Natural killer cell (primary cell): ENCODE measurements at regions not wholly inside any gene's neighbourhood (a gene's known extent, or its start where the extent isn't known, plus 50 kb on each side); places are given as distances from the start of the nearest gene placed in this dataset.
A peak's percentile ranks its signal among the peaks of the same experiment; 100 is the strongest.

Experiments used
- ATAC-seq, 3 donors: fragments of 150-1000 bp in 2 of 3; fragments of 200-7000 bp in 1 of 3; cut with Tn5 transposase; 1 replicate in 1 of 3; 2 replicates in 2 of 3; pipeline ENCODE4 v1.10.0; 2021; ENCODE audit warnings: mild to moderate bottlenecking in 2 of 3, moderate library complexity in 2 of 3
- DNase-seq, 2 donors: peaks; one replicate each; pipeline versions ENCODE4 v3.0.0 to v3.0.0-alpha.2; 2013 to 2021; ENCODE audit warnings: mixed read lengths in 1 of 2
- H3K27ac ChIP-seq: one replicate; pipeline ENCODE4 v1.5.1; 2013; ENCODE audit warnings: mild to moderate bottlenecking, low read length
- H3K27me3 ChIP-seq: one replicate; pipeline ENCODE4 v1.6.1; 2013; ENCODE audit warnings: low read length; ENCODE audit not compliant: control insufficient read depth, insufficient read depth
- H3K36me3 ChIP-seq: one replicate; pipeline ENCODE4 v1.6.1; 2013; ENCODE audit warnings: low read length; ENCODE audit not compliant: control insufficient read depth, insufficient read depth
- H3K4me1 ChIP-seq: one replicate; pipeline ENCODE4 v1.6.1; 2013; ENCODE audit warnings: low read length; ENCODE audit not compliant: control insufficient read depth, insufficient read depth
- H3K4me3 ChIP-seq: one replicate; pipeline ENCODE4 v1.5.1; 2013; ENCODE audit warnings: low read length
- H3K9me3 ChIP-seq: one replicate; pipeline ENCODE4 v1.6.1; 2013; ENCODE audit warnings: low read length; ENCODE audit not compliant: control insufficient read depth, insufficient read depth
- H3K27ac Mint-ChIP-seq, 2 donors: one replicate each; pipeline ENCODE4 v1.8.0; 2022; ENCODE audit warnings: mild to moderate bottlenecking in 2 of 2, mixed read lengths in 2 of 2, moderate library complexity in 1 of 2
- H3K27me3 Mint-ChIP-seq, 2 donors: one replicate each; pipeline ENCODE4 v1.8.0; 2022; ENCODE audit warnings: low read depth in 2 of 2, mixed read lengths in 2 of 2
- H3K36me3 Mint-ChIP-seq: one replicate; pipeline ENCODE4 v1.8.0; 2022; ENCODE audit warnings: mixed read lengths
- H3K4me1 Mint-ChIP-seq, 2 donors: one replicate each; pipeline ENCODE4 v1.8.0; 2022; ENCODE audit warnings: mixed read lengths in 2 of 2
- H3K4me3 Mint-ChIP-seq: one replicate; pipeline ENCODE4 v1.8.0; 2022; ENCODE audit warnings: mild to moderate bottlenecking, moderate library complexity, mixed read lengths
- H3K9me3 Mint-ChIP-seq, 2 donors: one replicate each; pipeline ENCODE4 v1.8.0; 2022; ENCODE audit warnings: mixed read lengths in 2 of 2
- WGBS: methylation state at CpG from one replicate; pipeline ENCODE4 v1.1.7; 2013; ENCODE audit warnings: missing lambda C conversion rate; ENCODE audit not compliant: insufficient coverage; 5-methylcytosine and 5-hydroxymethylcytosine counted together
- intact Hi-C: fragments of 100-400 bp; cut with micrococcal nuclease; formaldehyde crosslinking; loops from one replicate; pipeline ENCODE4 v1.14.2; 2022
- TF ChIP-seq, protein P1 (sequence below): fragments of 200-600 bp; IDR thresholded peaks from one replicate; pipeline ENCODE4 v1.8.0; 2022; ENCODE audit warnings: antibody characterized with exemption

DNA sequence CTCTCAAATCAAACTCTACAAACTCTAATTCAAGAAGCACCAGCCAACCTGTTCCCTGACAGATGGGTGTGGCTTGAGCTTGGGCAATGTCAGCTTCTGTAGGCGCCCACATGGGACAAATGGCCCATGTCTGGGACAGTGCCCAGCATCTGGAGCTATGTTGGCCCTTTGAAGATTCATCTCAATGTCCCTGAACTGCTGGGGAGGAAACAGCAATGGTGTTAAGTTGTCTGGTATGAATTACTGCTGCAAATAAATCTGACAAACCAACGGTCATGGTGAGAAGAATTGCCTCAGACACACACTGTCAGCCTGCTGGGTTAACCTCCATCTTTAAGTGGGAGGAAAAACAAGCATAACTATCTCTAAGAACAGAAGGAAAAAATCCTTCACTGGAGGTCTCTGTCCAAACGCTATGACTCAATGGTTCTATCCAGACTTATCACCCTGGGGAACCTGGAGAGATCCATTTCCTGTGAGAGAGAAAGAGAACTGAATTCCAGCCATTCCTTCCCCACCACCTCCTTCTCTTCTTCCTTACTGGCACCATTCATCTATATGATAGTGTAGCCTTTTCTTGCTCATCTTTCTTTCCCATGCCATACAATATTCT lies 274.9 kb downstream of the CDH26 start:
- Histone ChIP-seq H3K27ac (no peak overlapping the region), H3K4me3 (no peak overlapping the region), H3K9me3 (no peaks in the 10 kb centered on the region), H3K27me3 (no peaks in the 10 kb centered on the region), H3K4me1 (no peaks in the 10 kb centered on the region), H3K36me3 (no peaks in the 10 kb centered on the region)
- no peak for ATAC-seq
- intact Hi-C loops = no loop called here
- Mint-ChIP-seq H3K4me1 (peaks cover 0 to 11% of the 10 kb centered on the region in 2 donors), H3K27me3 (no peaks in the 10 kb centered on the region), H3K9me3 (no peaks in the 10 kb centered on the region), H3K36me3 (peaks cover 7% of the 10 kb centered on the region), H3K4me3 (no peak overlapping the region), H3K27ac (no peak overlapping the region)
- no peak for DNase-seq
- TF ChIP-seq, protein P1, sequence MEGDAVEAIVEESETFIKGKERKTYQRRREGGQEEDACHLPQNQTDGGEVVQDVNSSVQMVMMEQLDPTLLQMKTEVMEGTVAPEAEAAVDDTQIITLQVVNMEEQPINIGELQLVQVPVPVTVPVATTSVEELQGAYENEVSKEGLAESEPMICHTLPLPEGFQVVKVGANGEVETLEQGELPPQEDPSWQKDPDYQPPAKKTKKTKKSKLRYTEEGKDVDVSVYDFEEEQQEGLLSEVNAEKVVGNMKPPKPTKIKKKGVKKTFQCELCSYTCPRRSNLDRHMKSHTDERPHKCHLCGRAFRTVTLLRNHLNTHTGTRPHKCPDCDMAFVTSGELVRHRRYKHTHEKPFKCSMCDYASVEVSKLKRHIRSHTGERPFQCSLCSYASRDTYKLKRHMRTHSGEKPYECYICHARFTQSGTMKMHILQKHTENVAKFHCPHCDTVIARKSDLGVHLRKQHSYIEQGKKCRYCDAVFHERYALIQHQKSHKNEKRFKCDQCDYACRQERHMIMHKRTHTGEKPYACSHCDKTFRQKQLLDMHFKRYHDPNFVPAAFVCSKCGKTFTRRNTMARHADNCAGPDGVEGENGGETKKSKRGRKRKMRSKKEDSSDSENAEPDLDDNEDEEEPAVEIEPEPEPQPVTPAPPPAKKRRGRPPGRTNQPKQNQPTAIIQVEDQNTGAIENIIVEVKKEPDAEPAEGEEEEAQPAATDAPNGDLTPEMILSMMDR = no peak
- WGBS = 58% methylated on average over 3 of the region's 3 CpGs

DNA sequence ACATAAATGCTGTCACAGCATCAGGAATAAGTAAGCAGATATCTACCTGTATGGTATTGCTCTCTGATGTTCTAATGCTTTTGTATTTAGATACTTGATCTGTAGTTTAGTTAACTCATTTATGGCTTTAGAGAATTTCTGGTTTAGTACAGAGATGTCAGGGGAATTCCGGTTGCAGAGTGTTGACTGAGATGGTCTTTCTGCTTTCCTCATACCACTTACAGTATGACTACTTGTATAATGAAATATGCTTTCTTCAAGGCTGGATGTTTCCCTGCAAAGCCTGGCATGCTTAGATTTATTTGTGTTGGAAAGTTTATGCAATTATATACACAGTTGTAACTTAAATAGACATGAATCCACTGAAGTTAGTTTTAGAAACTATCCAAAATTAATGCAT lies 278.4 kb downstream of the CDH26 start:
- Mint-ChIP-seq H3K9me3 (no peaks in the 10 kb centered on the region), H3K36me3 (peaks cover 7% of the 10 kb centered on the region), H3K4me3 (no peak overlapping the region), H3K27me3 (no peaks in the 10 kb centered on the region), H3K27ac (no peak overlapping the region), H3K4me1 (peaks cover 5% of the 10 kb centered on the region in 2 donors)
- Histone ChIP-seq H3K27me3 (no peaks in the 10 kb centered on the region), H3K27ac (no peak overlapping the region), H3K4me1 (no peaks in the 10 kb centered on the region), H3K36me3 (no peaks in the 10 kb centered on the region), H3K4me3 (no peak overlapping the region), H3K9me3 (no peaks in the 10 kb centered on the region)
- DNase-seq = no peak
- intact Hi-C loops = no loop called here
- TF ChIP-seq, protein P1 = no peak
- ATAC-seq = no peak
- whole genome bisulfite sequencing = 80% methylated on average over 1 of the region's 1 CpG

DNA sequence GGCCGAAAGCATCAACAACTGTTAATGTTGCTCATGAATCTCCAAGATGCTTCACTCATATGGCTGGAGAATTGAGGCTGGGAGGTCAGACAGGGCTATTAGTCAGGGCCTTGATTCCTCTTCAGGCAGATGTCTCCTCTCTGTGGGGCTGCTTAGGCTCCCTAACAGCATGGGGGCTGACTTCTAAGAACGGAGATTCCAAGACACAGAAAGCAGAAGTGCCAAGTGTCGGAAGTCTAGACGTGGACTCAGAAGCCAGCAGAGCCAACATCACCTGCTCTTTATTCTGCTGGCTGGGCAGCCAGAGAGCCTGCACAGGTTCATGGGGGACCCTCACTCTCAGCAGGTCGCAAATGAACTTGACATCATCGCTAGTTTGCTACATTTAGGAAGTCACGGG lies 279.8 kb downstream of the CDH26 start:
- Mint-ChIP-seq H3K27ac (no peak overlapping the region), H3K36me3 (peaks cover 7% of the 10 kb centered on the region), H3K4me3 (no peak overlapping the region), H3K4me1 (peaks cover 5% of the 10 kb centered on the region in 2 donors), H3K27me3 (no peaks in the 10 kb centered on the region), H3K9me3 (no peaks in the 10 kb centered on the region)
- TF ChIP-seq, protein P1 = no peak
- Histone ChIP-seq H3K27ac (no peak overlapping the region), H3K4me3 (no peak overlapping the region), H3K36me3 (no peaks in the 10 kb centered on the region), H3K4me1 (no peaks in the 10 kb centered on the region), H3K9me3 (no peaks in the 10 kb centered on the region), H3K27me3 (no peaks in the 10 kb centered on the region)
- DNase-seq (no peak), ATAC-seq (no peak)
- 83% methylated on average over 7 of the region's 7 CpGs for WGBS
- intact Hi-C loops = no loop called here

DNA sequence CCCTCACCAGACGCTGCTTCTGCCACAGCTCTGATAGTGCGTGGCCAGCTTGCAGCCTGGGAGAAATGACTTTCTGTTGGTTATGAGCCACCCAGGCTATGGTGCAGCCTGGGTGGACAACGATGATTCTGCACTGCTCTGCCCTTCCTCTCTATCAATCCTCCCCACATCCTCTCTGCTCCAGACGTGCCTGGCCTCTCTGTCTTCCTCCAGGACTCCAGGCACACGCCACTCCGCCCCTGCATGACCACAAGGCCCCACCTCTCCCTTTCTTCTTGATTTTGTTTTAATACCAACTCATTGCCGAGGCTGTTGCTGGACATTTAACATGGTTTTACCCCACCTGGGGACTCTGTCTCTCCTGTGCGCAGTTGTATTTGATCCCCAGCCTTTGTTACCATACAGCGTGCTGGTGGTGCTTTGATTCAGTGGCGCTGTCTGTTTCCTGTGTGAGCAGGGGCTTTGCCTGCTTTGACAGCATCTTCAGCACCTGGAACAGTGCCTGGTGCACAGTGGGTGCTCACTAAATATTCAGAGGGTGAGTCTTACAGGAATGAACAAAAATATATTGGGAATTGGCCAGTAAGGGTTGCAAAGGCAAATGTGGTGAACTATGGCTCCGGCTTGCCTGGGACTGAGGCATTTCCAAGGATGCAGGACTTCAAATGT lies 280.9 kb downstream of the CDH26 start:
- intact Hi-C loops = no loop called here
- ATAC-seq (no peak), DNase-seq (no peak)
- no peaks in the 10 kb centered on the region for H3K9me3 Mint-ChIP-seq
- no peaks in the 10 kb centered on the region for H3K27me3 Mint-ChIP-seq
- TF ChIP-seq, protein P1 = no peak
- no peaks in the 10 kb centered on the region for H3K36me3 Mint-ChIP-seq
- H3K27ac ChIP-seq = no peak overlapping the region
- no peaks in the 10 kb centered on the region for H3K36me3 ChIP-seq
- no peaks in the 10 kb centered on the region for H3K9me3 ChIP-seq
- H3K4me3 ChIP-seq = no peak overlapping the region
- no peaks in the 10 kb centered on the region for H3K4me1 ChIP-seq
- H3K27me3 ChIP-seq = no peaks in the 10 kb centered on the region
- 59% methylated on average over 11 of the region's 11 CpGs for WGBS
- H3K4me3 Mint-ChIP-seq = no peak overlapping the region
- H3K27ac Mint-ChIP-seq = peak overlapping the region in 1 of 2 donors; percentile 10
- peaks cover 9 to 10% of the 10 kb centered on the region in 2 donors for H3K4me1 Mint-ChIP-seq
